ENCODE measurements at regions not wholly inside any gene's neighbourhood (a gene's known extent, or its start where the extent isn't known, plus 50 kb on each side); places are given as distances from the start of the nearest gene placed in this dataset.

- DNase-seq (ENCODE audit: low read depth), result no peak
Observed at GRCh38 chr6:90977513-90977912, 390.6 kb upstream of the MAP3K7 start.

DNA sequence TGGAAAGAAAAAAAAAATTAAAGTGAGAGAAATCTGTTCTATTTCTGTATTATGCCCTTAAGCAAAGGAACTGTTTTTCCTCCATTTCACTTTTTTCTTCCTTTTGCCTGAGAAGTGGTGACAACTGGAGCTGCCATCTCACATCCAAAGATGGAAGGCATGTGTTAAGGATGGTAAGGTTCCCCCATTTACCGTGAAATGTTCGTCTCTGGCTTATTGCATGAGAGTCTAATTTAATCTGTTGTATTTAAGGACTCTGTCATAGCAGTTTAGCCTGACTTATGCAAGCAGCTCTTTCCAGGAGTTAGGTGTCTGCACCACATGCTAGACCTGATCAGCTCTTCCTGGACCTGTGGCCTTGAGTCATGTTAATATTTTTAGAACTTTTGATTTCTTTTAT lies 389.5 kb upstream of the MAP3K7 start:
- DNase-seq (ENCODE audit: low read depth), result no peak

DNA sequence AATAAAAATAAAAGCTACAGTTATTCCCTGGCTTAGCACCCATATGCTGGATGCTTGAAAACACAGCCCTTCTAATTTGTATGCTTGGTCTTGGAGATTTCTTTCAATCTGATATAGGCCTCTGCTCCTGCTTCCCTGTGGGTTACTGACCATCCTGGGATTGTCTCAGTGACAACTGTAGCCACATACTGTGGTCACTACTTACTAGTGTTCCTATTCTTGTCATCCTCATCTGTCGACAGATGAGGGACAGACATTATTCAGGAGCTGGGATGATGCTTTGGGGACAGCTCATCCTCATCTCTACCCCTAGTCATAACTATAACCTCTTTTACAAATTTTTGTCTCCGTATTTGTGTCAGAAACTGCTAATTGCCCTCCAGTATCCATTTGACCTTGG lies 388.9 kb upstream of the MAP3K7 start:
- DNase-seq (ENCODE audit: low read depth), result no peak

DNA sequence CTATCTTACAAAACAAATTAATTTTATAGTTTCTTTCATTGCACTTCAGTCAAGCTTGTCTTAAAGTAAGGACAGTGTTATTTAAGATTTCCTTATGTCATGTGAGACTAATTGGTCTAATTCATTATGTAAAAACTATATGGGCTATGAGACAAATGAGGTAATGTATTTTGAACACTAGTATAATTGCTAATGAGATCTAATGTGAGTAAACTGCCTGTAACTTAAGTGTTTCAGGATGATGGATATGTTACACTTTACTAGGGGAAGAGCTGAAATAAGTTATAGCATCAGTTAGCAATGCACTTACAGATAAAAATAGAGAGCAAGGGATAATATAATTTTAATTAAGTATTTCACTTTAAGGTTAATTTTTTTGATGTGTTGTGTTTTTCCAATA lies 386.3 kb upstream of the MAP3K7 start:
- no peak for DNase-seq (ENCODE audit: low read depth)

GRCh38 chr6:90970672-90971071 lies 383.8 kb upstream of the MAP3K7 start:
- DNase-seq (ENCODE audit: low read depth), result no peak

- no peak for DNase-seq (ENCODE audit: low read depth)
Observed at GRCh38 chr6:90967471-90967870, 380.6 kb upstream of the MAP3K7 start.

GRCh38 chr6:90960324-90960723 lies 373.5 kb upstream of the MAP3K7 start:
- DNase-seq (ENCODE audit: low read depth), result no peak

- no peak for DNase-seq (ENCODE audit: low read depth)
Observed at GRCh38 chr6:90955246-90955645, 368.4 kb upstream of the MAP3K7 start.

GRCh38 chr6:90953405-90954161 lies 366.7 kb upstream of the MAP3K7 start:
- no peak for DNase-seq (ENCODE audit: low read depth)

DNA sequence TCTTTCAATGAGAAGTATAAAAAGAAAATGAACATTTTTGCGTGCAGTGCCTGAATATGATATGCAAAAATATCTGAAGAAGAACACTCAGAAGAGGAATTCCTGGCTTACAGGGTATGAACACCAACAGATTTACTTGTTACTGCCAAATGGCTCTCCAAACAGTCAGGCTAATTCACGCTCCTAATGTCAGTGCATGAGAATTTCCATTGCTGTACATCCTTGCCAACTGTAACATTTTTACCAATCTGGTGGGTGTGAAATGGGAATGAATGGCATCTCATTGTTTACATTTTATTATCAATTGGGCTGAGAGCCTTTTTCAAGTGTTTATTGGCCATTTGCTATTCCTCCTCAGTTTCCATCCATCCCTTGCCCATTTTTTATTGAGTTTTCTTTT lies 365.3 kb upstream of the MAP3K7 start:
- DNase-seq (ENCODE audit: low read depth), result no peak

- no peak for DNase-seq (ENCODE audit: low read depth)
Observed at GRCh38 chr6:90948540-90948939, 361.7 kb upstream of the MAP3K7 start.

- DNase-seq (ENCODE audit: low read depth), result no peak
Observed at GRCh38 chr6:90947184-90948064, 360.6 kb upstream of the MAP3K7 start.

DNA sequence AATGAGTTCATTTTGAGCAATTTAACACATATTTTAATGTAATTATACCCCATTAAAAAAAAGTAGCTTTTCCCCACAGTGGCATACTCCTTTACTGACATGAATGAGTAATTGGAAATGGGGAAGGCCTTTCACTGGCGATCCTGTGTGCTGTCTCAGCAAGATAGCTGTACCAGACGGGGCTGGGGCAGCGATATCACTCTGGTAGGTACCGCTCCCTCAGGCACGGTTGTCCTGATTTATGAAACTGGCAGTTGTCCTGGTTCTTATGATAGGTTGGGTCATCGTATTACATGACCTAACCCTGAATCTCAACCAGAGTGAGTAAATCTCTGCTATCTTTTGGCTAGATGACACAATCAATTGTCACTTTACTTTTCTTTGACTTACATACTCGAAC lies 355.0 kb upstream of the MAP3K7 start:
- no peak for DNase-seq (ENCODE audit: low read depth)

DNA sequence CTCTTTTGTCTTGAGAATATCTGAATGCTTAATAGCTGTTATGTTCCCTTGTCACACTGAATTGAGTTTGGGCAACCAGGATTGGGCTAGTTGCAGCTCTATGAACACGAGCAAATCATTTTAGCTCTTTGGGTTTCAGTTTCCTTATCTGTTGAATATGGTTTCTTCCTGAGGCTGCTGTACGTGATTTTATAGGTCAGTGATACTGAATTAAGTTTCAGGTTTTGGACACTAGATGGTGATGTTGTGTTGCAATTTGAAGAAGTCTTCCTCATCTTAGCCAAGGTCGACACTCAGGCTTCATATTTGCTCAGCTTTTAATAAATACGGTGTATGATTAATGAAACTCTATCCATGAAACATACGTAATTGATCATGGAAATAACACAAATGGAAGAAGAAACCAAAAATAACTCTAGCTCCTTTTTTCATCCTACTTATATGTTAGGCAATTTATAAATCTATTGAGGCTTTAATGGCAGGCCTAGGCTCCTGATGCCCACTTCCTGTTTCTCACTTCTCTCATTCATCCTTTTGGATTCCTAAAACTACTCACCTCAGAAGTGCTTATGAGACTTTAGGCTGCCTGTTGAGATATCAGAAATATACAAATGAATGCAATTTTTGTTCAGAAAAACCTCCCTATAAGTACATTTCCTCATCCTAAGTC lies 354.1 kb upstream of the MAP3K7 start:
- peak; percentile 42 for DNase-seq (ENCODE audit: low read depth)

DNA sequence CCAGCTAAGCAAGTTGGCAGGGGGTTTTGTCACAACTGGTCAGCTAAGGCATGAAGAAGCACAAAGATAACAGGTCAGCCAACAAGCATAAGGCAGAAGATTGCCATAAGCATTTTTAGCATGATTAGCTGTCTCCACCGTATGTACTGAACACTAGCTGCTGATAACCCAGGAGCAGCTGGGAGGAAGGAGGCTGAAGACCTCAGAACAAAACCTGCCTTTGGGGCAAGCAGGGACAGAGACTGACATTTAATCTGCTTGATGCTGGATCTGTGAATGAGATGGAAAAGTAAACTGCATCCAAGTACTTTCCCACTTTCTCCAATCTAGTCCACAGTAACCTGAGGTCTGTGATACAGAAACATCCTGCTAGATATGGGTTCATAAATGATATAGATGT lies 353.0 kb upstream of the MAP3K7 start:
- no peak for DNase-seq (ENCODE audit: low read depth)

- DNase-seq (ENCODE audit: low read depth), result peak; percentile 8
Observed at GRCh38 chr6:90938122-90938521, 351.2 kb upstream of the MAP3K7 start.

GRCh38 chr6:90936286-90936685 lies 349.4 kb upstream of the MAP3K7 start:
- DNase-seq (ENCODE audit: low read depth), result no peak

- DNase-seq (ENCODE audit: low read depth), result no peak
Observed at GRCh38 chr6:90934966-90935365, 348.1 kb upstream of the MAP3K7 start.

DNA sequence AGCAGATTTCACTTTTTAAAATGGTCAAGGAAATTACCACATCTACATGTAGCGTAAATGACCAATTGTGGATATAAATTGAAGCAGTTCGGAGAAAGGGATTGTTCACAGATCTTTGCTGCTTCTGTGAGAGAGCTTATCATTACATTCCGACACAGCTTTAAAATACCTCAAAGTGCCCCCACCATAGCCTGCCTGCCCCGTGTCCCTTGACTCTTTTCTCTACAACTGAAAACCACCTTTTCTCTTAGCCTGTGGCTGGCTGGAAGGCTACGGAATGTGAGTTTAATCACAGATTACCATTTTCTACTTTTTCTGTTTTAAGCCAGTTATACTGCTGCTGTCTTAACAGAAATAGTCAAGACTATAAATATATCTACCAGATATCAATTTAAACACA lies 347.2 kb upstream of the MAP3K7 start:
- DNase-seq (ENCODE audit: low read depth), result no peak

GRCh38 chr6:90932351-90932750 lies 345.5 kb upstream of the MAP3K7 start:
- DNase-seq (ENCODE audit: low read depth), result no peak

DNA sequence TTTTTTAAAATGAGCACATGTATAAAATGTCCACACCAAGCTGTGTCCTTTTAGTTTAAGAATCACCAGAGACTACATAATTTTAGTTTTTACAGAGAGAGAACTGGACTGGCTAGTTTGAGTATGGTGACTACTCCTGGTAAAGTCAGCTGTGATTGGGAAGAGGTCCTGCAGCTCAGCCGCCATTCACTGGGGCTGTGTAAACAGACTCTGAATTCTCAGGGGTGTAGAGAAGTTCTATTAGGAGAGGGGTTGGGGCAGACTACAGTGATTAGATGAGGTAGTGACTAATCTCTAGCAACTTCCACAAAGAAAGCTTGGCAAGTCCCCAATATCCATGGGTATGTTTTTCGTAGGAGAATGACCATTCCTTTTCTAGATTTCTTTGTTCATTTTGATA lies 341.2 kb upstream of the MAP3K7 start:
- no peak for DNase-seq (ENCODE audit: low read depth)

GRCh38 chr6:90925726-90926125 lies 338.9 kb upstream of the MAP3K7 start:
- no peak for DNase-seq (ENCODE audit: low read depth)

GRCh38 chr6:90922325-90922724 lies 335.5 kb upstream of the MAP3K7 start:
- DNase-seq (ENCODE audit: low read depth), result no peak

Data from RPMI7951 (cell line).